OCI-LY3 (cell line): ENCODE measurements at regions not wholly inside any gene's neighbourhood (a gene's known extent, or its start where the extent isn't known, plus 50 kb on each side); places are given as distances from the start of the nearest gene placed in this dataset.

Experiments used
- CTCF ChIP-seq: fragments of 200-600, 300-600 bp; sonication (generic); IDR thresholded peaks from 2 replicates; pipeline ENCODE4 v1.5.1; 2014; ENCODE audit warnings: antibody characterized with exemption, low read length, low read depth
- EZH2phosphoT487 ChIP-seq: fragments of 200-600 bp; shearing (Covaris generic); IDR thresholded peaks from 2 replicates; pipeline ENCODE4 v1.6.1; 2018; ENCODE audit warnings: antibody characterized with exemption, mixed run types, low read depth

- TF ChIP-seq CTCF (no peak), EZH2phosphoT487 (no peak)
These were observed 328.5 kb downstream of the CDH26 start for GRCh38 chr20:60286764-60287163.
